ENCODE measurements at regions not wholly inside any gene's neighbourhood (a gene's known extent, or its start where the extent isn't known, plus 50 kb on each side); places are given as distances from the start of the nearest gene placed in this dataset.

- Histone ChIP-seq H3K36me3 (ENCODE audit: low read depth) (no peaks in the 10 kb centered on the region), H3K9me3 (no peaks in the 10 kb centered on the region), H3K4me1 (ENCODE audit: low read depth) (peaks cover 2% of the 10 kb centered on the region), H3K4me3 (no peak overlapping the region)
- intact Hi-C loops (cut with DNase I, micrococcal nuclease), result no loop called here
- DNase-seq (no peak), ATAC-seq (no peak)
- TF ChIP-seq, protein P1, sequence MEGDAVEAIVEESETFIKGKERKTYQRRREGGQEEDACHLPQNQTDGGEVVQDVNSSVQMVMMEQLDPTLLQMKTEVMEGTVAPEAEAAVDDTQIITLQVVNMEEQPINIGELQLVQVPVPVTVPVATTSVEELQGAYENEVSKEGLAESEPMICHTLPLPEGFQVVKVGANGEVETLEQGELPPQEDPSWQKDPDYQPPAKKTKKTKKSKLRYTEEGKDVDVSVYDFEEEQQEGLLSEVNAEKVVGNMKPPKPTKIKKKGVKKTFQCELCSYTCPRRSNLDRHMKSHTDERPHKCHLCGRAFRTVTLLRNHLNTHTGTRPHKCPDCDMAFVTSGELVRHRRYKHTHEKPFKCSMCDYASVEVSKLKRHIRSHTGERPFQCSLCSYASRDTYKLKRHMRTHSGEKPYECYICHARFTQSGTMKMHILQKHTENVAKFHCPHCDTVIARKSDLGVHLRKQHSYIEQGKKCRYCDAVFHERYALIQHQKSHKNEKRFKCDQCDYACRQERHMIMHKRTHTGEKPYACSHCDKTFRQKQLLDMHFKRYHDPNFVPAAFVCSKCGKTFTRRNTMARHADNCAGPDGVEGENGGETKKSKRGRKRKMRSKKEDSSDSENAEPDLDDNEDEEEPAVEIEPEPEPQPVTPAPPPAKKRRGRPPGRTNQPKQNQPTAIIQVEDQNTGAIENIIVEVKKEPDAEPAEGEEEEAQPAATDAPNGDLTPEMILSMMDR (IDR thresholded peaks at IDR 0.05), result no peak
Measured at GRCh38 chr15:48020166-48020565, 100.6 kb upstream of the SLC24A5 start.

DNA sequence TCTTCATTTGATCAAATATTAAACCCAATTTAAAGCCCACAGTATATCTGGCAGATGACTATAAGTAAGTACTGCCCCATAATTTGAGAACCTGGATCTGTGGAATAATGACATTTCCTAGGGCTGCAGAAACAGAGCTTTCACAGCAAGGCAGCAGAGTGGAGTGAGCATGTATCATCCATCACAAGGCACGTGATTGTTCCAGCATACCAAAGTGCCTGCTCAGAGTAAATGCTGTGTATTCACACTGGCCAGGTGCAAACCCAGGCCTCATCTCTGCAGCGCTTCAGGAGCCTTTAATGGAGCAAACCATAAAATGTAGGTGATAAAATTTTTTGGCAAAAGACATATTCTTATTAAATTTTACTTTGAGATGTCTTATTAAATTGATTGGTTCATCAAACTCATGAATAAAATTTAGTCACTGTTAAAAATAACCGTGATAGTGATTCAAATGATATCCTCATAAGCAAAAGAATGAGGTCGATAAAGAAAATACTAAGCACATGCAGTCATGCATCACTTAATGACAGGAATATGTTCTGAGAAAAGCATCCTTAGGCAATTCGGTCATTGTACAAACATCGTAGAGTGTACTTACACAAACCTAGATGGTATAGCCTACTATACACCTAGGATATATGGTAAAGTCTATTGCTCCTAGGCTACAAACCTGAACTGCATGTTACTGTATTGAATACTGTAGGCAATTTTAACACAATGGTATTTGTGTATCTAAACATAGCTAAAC, 99.3 kb upstream of the SLC24A5 start:
- no peaks in the 10 kb centered on the region for H3K9me3 ChIP-seq
- no peak overlapping the region for H3K4me3 ChIP-seq
- H3K36me3 ChIP-seq (ENCODE audit: low read depth), result no peaks in the 10 kb centered on the region
- peaks cover 2% of the 10 kb centered on the region for H3K4me1 ChIP-seq (ENCODE audit: low read depth)
- TF ChIP-seq, protein P1 (IDR thresholded peaks at IDR 0.05), result no peak
- ATAC-seq (no peak), DNase-seq (no peak)
- intact Hi-C loops (cut with DNase I, micrococcal nuclease), result no loop called here

- Histone ChIP-seq H3K9me3 (no peaks in the 10 kb centered on the region), H3K36me3 (ENCODE audit: low read depth) (no peaks in the 10 kb centered on the region), H3K4me1 (ENCODE audit: low read depth) (no peaks in the 10 kb centered on the region), H3K4me3 (no peak overlapping the region)
- TF ChIP-seq, protein P1 (IDR thresholded peaks at IDR 0.05), result no peak
- DNase-seq (no peak), ATAC-seq (no peak)
- intact Hi-C loops (cut with DNase I, micrococcal nuclease), result no loop called here
Measured at GRCh38 chr15:48025118-48025517, 95.7 kb upstream of the SLC24A5 start.

GRCh38 chr15:48028712-48029111, 92.1 kb upstream of the SLC24A5 start:
- Histone ChIP-seq H3K4me1 (ENCODE audit: low read depth) (no peaks in the 10 kb centered on the region), H3K9me3 (no peaks in the 10 kb centered on the region), H3K4me3 (no peak overlapping the region), H3K36me3 (ENCODE audit: low read depth) (no peaks in the 10 kb centered on the region)
- no peak for DNase-seq
- intact Hi-C loops (cut with DNase I, micrococcal nuclease), result no loop called here
- TF ChIP-seq, protein P1 (IDR thresholded peaks at IDR 0.05), result no peak
- ATAC-seq, result no peak

GRCh38 chr15:48029642-48030041, 91.1 kb upstream of the SLC24A5 start:
- H3K9me3 ChIP-seq, result no peaks in the 10 kb centered on the region
- TF ChIP-seq, protein P1 (IDR thresholded peaks at IDR 0.05), result no peak
- H3K4me3 ChIP-seq, result no peak overlapping the region
- no peak for DNase-seq
- no peaks in the 10 kb centered on the region for H3K36me3 ChIP-seq (ENCODE audit: low read depth)
- no peaks in the 10 kb centered on the region for H3K4me1 ChIP-seq (ENCODE audit: low read depth)
- intact Hi-C loops (cut with DNase I, micrococcal nuclease), result no loop called here
- no peak for ATAC-seq
